Activated CD8-positive, alpha-beta memory T cell treated with anti-CD3 and anti-CD28 coated beads, Interleukin-2, amount 50 U/mL, for 4 hours (primary cell): ENCODE measurements at regions not wholly inside any gene's neighbourhood (a gene's known extent, or its start where the extent isn't known, plus 50 kb on each side); places are given as distances from the start of the nearest gene placed in this dataset.
"Not testable (repeated sequence)": the region's sequence is repeated elsewhere in the genome, so short reads cannot be mapped to it uniquely, and the experiment has no call there.

Source experiments
- DNase-seq: peaks from one replicate; pipeline ENCODE4 v3.0.0-alpha.2; 2020

DNA sequence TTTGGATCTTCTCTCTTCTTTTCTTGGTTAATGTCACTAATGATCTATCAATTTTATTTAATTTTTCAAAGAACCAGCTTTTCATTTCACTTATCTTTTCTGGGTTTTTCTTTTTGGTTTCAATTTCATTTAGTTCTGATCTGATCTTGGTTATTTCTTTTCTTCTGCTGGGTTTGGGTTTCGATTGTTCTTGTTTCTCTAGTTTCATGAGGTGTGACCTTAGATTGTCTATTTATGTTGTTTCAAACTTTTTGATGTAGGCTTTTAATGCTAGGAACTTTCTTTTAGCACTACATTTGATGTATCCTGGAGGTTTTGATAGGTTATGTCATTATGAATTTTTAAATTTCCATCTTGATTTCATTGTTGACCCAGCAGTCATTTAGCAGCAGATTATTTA is 142.3 kb downstream of the C11orf87 start:
- DNase-seq = no peak

DNA sequence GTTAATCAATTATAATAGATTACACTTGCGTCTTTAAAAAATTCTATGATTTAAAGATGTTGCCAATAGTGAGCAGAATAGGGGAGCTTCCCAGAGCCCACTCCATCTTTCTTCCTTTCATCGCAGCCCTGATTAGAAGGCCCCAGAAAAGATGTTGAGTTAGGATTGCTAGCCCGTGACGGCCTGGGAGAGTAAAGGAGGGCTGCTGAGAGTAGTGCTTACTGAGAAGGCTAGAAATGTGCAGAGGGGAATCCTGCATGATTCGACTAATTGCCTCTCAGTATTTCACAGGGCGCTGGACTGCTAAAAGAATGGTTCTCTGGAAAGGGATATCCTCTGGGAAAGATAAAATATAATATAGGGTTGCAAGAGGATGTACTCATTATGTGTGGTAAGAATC is 160.5 kb downstream of the C11orf87 start:
- no peak for DNase-seq

DNA sequence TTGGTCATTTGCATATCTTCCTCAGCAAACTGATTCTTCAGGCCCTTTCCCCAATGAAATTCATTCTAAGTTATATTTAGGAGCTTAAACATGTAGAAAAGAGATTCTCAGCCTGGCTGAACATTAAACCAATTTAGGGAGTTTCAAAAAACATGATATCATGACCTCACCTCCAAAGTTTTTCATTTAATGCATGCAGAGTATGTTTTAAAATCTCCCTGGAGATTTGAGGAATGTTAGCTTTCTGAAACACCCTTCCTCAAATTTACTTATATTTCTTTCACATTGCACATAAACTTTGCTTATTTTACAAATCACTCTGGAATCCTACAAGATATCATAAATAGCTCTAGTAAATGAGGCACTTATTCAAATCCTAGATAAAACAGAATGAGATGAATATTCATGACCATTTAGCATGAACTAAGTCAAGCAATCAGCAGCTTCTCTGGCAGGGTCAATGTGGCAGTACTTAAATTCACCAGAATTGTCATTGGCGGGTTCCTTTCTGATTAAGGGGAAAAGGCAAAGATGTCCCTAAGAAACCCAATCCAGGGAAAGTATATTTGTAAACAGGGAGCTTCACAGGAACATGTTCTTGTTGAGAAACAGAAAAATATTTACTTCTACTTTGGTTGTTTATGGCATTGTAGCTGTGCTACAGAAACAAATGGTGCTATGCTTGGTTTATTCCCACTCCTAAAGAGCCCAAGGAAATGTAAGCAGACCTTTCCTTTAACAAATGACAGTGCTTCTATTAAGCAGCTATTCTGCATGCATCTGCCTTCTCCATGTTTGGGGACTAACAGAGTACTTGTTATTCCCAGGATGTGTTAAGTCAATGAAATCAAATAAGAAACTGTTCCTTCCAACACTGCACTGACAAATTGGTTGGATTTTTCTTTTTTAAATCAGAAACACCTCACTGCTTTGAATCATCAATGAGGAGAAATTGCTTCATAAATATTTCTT is 162.3 kb downstream of the C11orf87 start:
- no peak for DNase-seq

DNA sequence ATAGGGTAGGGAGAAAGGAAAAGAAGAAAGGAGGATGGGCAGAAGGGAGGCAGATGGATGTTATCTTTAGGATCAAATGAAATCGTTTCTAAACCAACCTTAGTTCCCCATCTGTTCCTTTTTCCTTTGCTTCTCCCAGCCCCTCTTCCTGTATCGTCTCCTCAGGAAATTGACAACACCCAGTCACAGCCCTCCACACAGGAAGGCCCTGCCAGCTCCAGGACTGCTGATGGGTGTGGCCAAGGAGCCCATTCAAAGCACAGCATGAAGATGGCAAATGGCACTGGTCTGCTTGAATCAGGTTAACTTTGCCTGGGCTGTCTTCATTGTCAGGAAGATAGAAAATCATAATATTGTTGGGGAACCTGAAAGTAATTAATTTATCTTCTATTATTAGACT is 164.8 kb downstream of the C11orf87 start:
- DNase-seq = no peak

DNA sequence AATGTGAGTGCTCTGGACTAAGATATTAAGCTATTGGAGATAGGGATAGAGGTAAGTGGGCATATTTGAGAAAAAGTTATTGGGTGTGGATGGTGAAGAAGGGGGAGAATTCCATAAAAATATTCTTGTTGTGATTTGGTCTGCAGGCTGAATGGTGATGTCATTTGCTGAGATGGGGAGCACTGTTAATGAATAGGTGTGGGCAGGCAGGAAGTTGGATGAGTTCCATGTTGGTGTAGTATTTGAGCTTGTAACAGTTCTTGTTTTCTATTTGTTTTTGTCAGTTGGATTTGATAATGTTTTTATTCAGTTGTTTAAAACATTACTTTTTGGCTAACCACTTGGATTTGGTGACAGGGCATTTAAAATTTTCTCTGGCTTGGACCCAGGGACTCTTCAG is 168.8 kb downstream of the C11orf87 start:
- DNase-seq = no peak

DNA sequence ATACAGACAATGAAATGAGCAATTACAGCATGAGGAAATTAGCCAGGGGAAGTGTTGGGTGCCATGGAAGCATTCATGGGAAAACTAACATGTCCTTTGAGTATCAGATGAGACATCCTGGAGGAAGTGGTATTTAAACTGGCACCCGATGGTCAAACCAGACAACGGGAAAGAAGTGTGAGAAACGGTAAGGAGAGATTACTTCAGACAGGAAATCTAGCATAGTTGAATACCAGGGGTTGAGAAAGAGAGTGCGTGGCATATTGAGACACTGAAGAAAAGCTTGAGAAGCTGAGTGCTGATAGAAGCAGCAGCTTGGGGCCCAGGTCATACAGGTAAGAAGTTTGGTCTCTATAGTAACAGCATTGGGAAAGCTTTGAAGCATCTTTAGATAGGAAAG is 175.3 kb downstream of the C11orf87 start:
- no peak for DNase-seq

DNA sequence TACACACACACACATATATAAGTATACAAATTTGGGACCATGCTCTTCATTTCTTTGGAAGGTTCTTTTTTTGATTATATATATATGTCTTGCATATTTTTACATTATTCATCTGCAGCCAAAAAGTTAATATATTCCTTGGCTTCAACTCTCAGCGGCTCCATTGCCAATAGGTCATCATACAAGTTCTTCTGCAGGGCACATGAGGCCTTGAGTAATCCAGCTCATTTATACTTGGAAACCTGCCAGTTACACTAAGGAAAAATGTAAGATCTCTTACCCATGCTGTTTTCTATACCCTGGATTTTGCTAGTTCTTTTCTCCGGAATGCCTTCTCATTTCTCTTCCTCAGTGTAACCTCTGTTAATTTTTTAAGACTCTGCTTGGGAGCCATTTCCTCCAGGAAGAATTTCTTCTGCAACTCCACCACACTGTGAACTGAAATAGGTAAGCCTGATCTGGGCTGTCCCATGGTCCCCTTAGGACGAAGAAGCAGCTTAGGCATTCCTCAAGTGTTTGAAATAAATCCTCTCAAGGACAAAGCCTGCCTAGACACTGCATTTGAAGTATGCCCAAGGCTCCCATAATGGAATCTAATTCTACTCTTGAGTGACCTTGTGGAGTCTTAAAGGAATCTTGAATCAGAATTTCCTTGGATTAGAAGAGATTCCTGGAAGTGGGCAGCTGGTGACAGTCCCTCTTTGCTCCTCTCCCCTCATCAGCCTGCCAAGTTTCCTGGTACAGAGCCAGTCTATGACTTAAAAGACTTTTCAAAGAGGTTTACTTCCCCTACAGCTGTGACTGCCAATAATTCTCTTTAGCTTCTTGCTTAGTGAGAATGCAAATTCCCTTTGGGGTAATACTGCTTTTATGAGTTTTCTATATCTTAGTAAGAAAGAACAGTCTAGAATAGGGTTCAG is 182.8 kb downstream of the C11orf87 start:
- DNase-seq = no peak

DNA sequence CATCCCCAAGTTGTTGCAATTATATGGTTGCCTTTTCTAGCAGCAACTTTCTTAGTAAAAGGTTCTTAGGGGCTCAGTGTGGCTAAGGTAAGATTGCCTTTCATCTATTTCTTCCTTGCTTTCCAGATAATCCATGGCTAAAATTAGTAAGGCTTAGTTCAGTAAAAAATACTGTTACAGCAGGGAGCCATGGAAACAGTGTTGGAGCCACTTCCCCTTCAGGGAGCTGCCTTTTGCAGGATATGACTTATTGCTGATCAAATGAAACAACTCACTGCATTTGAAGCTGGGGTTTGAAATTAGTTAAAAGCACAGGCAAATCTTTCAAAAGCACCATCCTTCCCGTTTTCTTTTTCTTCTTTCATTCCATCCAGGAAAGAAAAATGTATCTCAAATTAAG is 184.3 kb downstream of the C11orf87 start:
- no peak for DNase-seq

DNA sequence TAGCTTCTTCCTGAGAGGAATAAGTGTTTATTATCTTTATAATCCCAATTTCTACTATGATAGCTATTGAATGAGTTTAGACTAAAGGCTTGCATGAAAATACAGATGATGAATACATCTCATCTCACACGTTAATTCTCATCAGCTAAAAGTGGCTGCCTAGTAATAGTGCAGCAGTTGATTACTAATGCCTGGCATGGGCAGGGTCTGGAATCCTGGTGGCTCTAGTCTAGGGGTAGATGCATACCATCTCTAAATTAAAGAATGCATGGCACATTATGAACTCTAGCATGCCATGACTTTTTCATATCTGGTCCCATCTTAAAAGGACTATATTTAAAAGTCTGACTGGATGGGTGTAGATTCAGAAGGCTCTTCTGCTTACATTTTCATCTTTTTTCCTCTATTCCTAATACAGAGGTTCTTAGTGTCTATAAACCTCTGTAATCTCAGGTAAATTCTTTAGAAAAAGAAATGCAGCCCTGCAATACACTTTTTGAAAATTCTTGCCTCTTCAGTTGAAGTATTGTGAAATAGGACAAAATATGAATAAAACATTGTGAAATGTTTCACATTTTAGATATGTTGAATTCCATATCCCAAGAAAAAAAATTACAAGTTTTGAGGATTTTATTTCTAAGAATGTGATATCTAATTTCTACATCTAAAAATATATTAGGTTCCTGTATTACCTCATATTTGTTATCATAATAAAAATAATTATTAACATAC is 187.6 kb downstream of the C11orf87 start:
- DNase-seq = no peak

DNA sequence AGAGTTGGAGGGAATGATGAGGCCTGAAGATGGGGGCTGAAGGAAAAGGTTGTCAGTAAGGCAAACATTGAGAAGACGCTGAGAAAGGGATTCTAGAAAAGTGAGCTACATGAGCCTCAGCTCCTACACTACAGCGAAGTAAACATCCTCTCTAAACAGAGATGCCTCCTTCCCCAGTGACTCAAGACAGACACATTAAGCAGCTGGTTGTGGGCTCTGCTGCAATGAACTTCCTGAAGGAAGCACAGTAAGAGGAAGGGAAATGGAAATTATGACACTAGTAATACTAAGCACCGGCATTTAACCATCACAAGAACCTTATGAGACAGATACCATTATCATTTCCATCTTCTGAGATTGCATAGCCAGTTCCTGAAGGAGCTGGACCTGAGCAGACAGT is 190.5 kb downstream of the C11orf87 start:
- DNase-seq = no peak

DNA sequence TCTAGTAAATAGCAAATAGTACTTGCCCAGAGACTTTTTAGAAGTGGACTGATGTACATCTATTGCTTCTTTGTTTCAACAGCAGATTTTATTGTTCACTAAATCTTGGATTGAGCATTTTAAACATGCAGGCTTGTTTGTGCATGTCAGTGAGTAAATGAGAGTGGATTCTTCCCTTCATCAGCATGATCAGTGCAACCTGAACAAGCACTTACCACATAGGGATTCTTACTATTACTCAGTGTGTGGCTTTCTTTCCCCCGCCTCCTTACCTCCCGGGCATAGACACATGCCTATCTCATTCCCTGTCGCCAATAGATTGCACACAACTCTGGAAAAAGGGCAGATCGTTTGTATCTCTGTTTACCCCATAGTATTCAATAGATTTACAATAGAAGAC is 197.5 kb downstream of the C11orf87 start:
- DNase-seq = no peak

DNA sequence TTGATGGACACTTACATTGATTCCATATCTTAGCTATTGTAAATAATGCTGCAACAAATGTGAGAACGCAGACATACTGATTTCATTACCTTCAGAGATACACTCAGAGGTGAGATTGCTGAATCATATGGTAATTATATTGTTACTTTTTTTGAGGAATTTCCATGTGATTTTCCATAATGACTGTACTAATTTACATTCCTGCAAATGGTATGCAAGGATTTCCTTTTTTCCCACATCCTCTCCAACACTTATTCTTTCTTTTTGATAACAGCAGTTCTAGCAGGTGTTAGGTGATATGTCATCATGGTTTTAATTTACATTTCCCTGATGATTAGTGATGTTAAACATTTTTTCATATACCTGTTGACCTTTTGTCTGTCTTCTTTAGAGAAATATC is 207.7 kb downstream of the C11orf87 start:
- DNase-seq = no peak

DNA sequence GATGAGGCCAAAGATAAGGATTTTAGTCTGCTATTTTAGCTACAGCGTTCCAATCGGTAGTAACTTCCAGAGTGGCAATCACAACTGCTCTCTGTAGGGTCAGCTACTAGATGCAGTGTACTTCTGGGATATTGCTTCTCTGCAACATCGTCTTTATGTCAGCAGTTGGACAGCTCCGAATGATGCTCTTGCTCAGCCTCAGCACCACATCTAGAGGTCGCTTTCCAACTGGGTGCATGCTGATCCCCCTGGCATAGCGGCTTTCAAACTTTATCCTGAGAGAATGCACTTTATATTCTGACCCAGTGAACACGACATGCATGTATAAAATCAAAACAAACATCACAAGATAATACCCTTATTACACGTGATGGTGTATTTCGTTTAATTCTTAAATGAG is 219.6 kb downstream of the C11orf87 start:
- no peak for DNase-seq

DNA sequence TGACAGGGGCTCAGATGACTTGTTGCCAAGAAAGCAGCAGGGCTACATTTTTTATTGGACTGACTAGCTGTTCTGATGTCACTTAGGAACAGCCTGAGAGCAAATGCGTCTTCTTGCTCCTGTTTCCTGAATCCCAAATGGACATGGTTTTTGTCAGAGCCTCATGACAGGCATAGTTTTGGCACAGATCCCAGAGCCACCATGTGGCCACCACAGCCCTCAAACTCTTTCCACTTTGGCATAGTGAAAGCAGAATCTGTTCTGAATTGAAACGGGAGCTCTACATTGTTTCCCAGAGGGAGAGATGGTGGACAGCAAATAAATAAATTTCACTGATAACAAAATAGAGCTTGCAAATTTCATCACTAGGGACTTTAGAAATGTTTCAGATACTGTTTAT is 222.2 kb downstream of the C11orf87 start:
- DNase-seq = no peak

DNA sequence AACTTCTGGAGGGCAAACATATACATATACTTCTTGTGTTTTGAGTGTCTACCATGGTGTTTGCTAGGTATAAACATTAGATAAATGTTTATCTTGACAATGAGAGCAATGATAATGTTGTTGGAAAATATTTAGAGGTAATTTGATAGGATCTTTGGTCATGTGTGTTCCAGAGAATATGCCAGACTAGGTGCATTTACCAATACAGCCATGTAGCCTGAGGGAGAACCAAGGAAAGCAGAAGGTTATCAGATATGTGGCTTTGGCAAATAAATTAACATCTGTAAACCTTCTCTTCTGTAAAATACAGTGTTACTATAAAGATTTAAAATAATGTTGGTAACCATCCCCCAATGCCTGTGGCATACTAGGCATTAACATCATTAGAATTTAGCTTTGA is 226.8 kb downstream of the C11orf87 start:
- no peak for DNase-seq

DNA sequence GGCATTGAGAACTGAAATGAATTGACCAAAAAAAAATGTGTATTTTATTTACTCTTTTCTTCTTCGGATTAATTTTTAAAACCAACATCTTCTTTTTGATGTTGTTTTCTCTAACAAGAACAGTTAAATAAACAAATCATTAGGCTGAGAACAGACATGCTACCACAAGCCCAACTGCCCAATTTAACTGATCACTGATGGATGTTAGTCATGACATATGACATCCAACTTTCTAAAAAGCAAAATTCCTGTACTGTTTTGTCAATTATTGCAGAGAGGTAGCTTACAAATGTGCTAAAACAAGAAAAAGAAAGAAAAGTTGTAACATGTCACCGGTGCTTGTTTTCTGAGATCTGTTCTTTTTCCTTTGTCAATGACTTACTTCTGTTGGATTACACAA is 232.1 kb downstream of the C11orf87 start:
- DNase-seq = no peak

DNA sequence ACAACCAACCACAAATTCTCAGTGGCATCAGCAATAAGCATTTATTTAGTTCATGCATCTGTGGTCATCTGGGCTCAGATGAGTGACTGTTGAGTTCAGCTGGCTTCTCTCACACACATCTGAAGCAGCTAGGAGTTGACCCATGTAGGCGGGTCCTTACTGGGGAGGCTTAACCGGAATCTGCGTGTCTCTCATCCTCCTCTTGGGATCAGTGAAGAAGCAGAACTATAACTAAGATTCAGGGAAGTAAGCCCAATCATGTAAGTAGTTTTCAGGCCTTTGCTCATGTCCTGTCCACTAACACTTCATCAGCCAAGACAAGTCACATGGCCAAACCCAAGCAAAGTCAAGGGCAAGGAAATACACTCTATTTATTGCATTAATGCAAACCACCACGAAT is 236.2 kb downstream of the C11orf87 start:
- DNase-seq = no peak

DNA sequence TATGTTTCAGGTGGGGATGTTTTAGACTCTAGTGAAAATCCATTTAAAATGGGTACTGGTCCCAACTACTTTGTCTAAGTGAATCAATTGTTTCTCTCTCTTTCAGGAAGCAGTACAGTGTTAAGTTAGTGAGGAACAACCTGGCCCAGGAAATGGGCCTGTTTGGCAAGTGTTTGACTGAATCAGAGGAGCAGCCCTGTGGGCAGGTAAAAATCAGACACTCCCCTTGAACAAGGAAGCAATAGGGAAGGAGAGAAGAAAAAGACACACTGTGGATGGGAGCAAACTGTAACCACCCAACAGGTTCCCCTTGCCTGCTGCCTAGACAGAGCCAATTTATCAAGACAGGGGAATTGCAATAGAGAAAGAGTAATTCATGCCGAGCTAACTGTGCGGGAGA is 245.7 kb downstream of the C11orf87 start:
- no peak for DNase-seq

DNA sequence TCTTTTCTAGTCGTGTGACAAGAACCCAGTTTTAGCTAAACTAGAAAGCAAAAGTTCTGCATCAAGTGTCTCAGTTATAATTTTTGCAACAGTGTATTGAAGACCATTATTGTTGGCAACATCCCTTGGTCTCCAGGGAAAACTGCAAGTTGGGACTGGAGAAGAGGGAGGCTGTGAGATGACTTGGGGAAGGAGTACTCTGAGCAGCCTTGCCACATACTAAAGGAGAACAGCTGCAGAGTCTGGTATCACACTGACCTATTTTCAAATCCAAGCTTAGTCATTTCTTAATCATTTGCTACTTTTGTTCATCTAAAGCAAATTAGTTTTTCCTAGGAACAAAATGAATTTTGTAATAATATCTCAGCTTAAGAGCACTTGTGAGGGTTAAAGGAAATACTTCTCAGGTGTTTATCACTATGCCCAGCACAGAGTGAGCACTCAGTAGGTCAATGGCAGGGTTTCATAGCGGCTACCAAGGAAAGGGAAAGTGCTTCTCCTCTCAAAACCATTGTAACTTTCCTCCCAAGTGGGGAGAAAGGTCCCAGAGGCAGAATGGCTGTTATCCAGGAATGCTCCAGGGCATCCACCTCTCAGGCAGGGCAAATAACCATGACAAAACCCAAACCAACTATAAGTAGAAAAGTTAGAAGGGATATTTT is 247.1 kb downstream of the C11orf87 start:
- no peak for DNase-seq

DNA sequence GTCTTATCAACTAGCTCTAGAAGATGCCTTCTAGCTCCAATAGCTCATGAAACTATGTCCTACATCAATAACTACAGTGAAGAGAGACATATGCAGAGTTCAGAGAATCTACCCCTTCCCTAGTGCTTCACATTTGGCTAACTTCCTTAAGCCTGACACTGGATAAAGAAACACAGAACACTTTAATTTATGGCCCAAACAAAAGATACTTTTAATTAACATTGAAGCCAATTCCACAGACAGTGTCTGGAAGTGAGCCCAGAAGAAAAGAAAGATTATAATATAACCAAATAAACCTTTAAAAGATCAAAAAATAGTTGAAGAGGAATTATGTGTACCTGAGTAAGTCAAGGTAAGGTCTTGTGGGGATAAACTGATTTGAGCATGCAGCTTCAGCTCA is 255.2 kb downstream of the C11orf87 start:
- no peak for DNase-seq

DNA sequence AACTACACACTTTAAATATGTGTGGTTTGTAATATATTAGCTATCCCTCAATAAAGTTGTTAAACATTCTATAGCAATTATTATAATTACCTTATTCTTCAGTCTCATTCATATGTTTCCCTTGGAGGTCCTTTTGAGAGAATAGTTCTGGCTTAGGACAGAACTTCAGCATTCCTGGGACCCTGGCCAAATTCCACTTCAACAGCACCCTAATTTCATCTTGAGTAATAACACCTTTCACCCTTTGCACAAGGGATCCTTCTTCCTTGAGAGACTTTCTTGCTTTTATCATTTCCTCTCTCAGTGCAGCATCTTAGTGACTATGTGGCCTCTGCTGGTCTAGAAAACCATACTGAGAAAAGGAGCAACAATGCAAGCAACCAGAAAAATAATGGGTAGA is 255.9 kb downstream of the C11orf87 start:
- no peak for DNase-seq

DNA sequence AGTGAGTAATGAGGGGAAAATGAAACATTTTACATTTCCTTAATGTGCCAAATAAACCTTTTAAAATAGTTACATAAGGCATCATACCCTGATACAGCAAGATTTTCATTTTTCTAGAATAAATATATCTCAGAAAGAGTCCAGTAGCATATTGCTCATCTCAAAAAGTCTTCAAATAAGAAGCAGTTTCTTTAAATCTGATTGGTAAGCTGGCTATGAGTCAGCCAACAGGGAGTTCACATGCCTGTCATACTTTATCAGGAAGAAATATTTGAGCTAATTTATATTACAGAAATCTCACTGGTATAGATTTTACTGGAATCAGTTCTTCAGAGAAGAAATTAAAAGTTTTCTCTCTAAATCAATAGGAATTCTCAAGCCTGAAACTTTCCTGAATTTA is 258.1 kb downstream of the C11orf87 start:
- no peak for DNase-seq

DNA sequence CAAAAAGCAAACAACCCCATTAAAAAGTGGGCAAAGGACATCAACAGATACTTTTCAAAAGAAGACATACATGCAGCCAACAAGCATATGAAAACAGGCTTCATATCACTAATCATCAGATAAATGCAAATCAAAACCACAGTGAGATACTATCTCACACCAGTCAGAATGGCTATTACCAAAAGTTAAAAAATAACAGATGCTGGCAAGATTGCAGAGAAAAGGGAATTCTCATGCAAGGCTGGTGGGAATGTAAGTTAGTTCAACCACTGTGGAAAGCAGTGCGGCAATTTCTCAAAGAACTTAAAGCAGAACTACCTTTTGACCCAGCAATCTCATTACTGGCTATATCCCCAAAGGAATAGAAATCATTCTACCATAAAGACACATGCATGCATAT is 260.8 kb downstream of the C11orf87 start:
- DNase-seq = not testable (repeated sequence)
